B cell (primary cell): ENCODE measurements at regions not wholly inside any gene's neighbourhood (a gene's known extent, or its start where the extent isn't known, plus 50 kb on each side); places are given as distances from the start of the nearest gene placed in this dataset.
"Not testable (repeated sequence)": the region's sequence is repeated elsewhere in the genome, so short reads cannot be mapped to it uniquely, and the experiment has no call there.

Source experiments
- ATAC-seq: fragments of 200-7000 bp; cut with Tn5 transposase; one replicate; pipeline ENCODE4 v1.10.0; 2021; ENCODE audit warnings: low read depth, mild to moderate bottlenecking, moderate number of reproducible peaks, moderate library complexity
- CTCF ChIA-PET: fragments of 350-600 bp; sonication (Branson Sonifier 250); formaldehyde crosslinking; loops from one replicate; lab custom pipeline; 2021; ENCODE audit warnings: antibody characterized with exemption, inconsistent platforms; lab: Charles Lee
- POLR2A ChIA-PET: fragments of 350-600 bp; sonication (Branson Sonifier 250); formaldehyde crosslinking; loops from one replicate; lab custom pipeline; 2021; ENCODE audit warnings: antibody characterized with exemption; lab: Charles Lee
- DNase-seq: peaks from one replicate; pipeline ENCODE4 v3.0.0; 2013
- H2AFZ ChIP-seq: 2 replicates; pipeline ENCODE4 v1.6.1; 2012; ENCODE audit warnings: mild to moderate bottlenecking, low read depth, low read length; ENCODE audit not compliant: insufficient read depth, poor library complexity, severe bottlenecking
- H3K27ac ChIP-seq, 2 donors: 1 replicate in 1 of 2; 2 replicates in 1 of 2; pipeline ENCODE4 v1.5.1; 2012 to 2013; ENCODE audit warnings: low read length in 2 of 2, mild to moderate bottlenecking in 2 of 2, moderate library complexity in 1 of 2
- H3K27me3 ChIP-seq, 4 experiments: fragments of 200-600 bp in 1 of 4; sonication (generic) in 1 of 4; replicated peaks in 1 of 4; 1 replicate in 2 of 4; 2 replicates in 2 of 4; pipeline versions ENCODE4 v1.6.1 to v1.7.0; 2013 to 2016; ENCODE audit warnings: low read length in 3 of 4, mild to moderate bottlenecking in 2 of 4, mixed read lengths in 1 of 4, moderate library complexity in 1 of 4; ENCODE audit not compliant: insufficient read depth in 4 of 4, control insufficient read depth in 3 of 4; ENCODE audit errors: control extremely low read depth in 1 of 4
- H3K36me3 ChIP-seq, 2 experiments: replicated peaks in 1 of 2; 1 replicate in 1 of 2; 2 replicates in 1 of 2; pipeline versions ENCODE4 v1.6.1 to v1.7.1; 2013; ENCODE audit warnings: low read length in 1 of 2; ENCODE audit not compliant: insufficient read depth in 2 of 2, control insufficient read depth in 1 of 2; ENCODE audit errors: control extremely low read depth in 1 of 2, extremely low read depth in 1 of 2
- H3K4me1 ChIP-seq, 2 donors: fragments of 200-600 bp in 1 of 2; sonication (generic) in 1 of 2; 1 replicate in 1 of 2; 2 replicates in 1 of 2; pipeline versions ENCODE4 v1.5.1 to v1.6.1; 2013 to 2017; ENCODE audit warnings: low read length in 2 of 2; ENCODE audit not compliant: control insufficient read depth in 2 of 2, insufficient read depth in 2 of 2
- H3K4me2 ChIP-seq: replicated peaks from 2 replicates; pipeline ENCODE3; 2012; ENCODE audit warnings: mild to moderate bottlenecking, low read depth, low read length; ENCODE audit not compliant: poor library complexity, severe bottlenecking
- H3K4me3 ChIP-seq, 5 experiments: fragments of 200-600 bp in 1 of 5; sonication (generic) in 1 of 5; 1 replicate in 3 of 5; 2 replicates in 2 of 5; pipeline versions ENCODE4 v1.5.1 to v1.7.0; 2011 to 2016; ENCODE audit warnings: low read length in 4 of 5, mild to moderate bottlenecking in 4 of 5, low read depth in 2 of 5, control low read depth in 1 of 5, moderate library complexity in 1 of 5; ENCODE audit not compliant: insufficient read depth in 1 of 5; ENCODE audit errors: control extremely low read depth in 1 of 5, extremely low read depth in 1 of 5
- H3K79me2 ChIP-seq: fragments of 200-600 bp; sonication (generic); one replicate; pipeline ENCODE4 v1.6.0; 2016; ENCODE audit warnings: low read length; ENCODE audit not compliant: control insufficient read depth, insufficient read depth
- H3K9ac ChIP-seq: fragments of 200-600 bp; sonication (generic); 2 replicates; pipeline ENCODE4 v1.6.1; 2017; ENCODE audit warnings: mild to moderate bottlenecking, low read length, moderate library complexity
- H3K9me3 ChIP-seq, 3 donors: one replicate each; pipeline versions ENCODE4 v1.6.1 to v1.7.1; 2013; ENCODE audit warnings: low read length in 2 of 3; ENCODE audit not compliant: control insufficient read depth in 2 of 3, insufficient read depth in 1 of 3; ENCODE audit errors: control extremely low read depth in 1 of 3
- H4K20me1 ChIP-seq: 2 replicates; pipeline ENCODE4 v1.6.0; 2012; ENCODE audit warnings: mild to moderate bottlenecking, low read length; ENCODE audit not compliant: insufficient read depth, control insufficient read depth, poor library complexity, severe bottlenecking
- H3K27ac Mint-ChIP-seq: one replicate; pipeline ENCODE4 v1.8.0; 2021; ENCODE audit warnings: mixed read lengths
- H3K27me3 Mint-ChIP-seq: one replicate; pipeline ENCODE4 v1.8.0; 2021; ENCODE audit warnings: mixed read lengths
- H3K4me1 Mint-ChIP-seq: one replicate; pipeline ENCODE4 v1.8.0; 2021; ENCODE audit warnings: mixed read lengths
- H3K4me3 Mint-ChIP-seq: one replicate; pipeline ENCODE4 v1.8.0; 2021; ENCODE audit warnings: mixed read lengths
- H3K9me3 Mint-ChIP-seq: one replicate; pipeline ENCODE4 v1.8.0; 2022; ENCODE audit warnings: mixed read lengths; ENCODE audit not compliant: insufficient read depth
- CTCF ChIP-seq: fragments of 200-600 bp; IDR thresholded peaks from one replicate; pipeline ENCODE4 v1.8.0; 2022; ENCODE audit warnings: antibody characterized with exemption, mild to moderate bottlenecking
- EZH2 ChIP-seq: IDR thresholded peaks from 2 replicates; pipeline ENCODE4 v1.6.1; 2012; ENCODE audit warnings: borderline replicate concordance, low read depth, mild to moderate bottlenecking, moderate library complexity, low read length; ENCODE audit not compliant: insufficient read depth, poor library complexity, severe bottlenecking
- WGBS: methylation state at CpG from one replicate; pipeline ENCODE4 v1.1.5; 2013; ENCODE audit warnings: missing lambda C conversion rate; ENCODE audit not compliant: insufficient coverage; 5-methylcytosine and 5-hydroxymethylcytosine counted together
- intact Hi-C: fragments of 100-400 bp; cut with micrococcal nuclease; formaldehyde crosslinking; loops from one replicate; pipeline ENCODE4 v1.10.0; 2022

- H3K36me3 ChIP-seq, intact Hi-C loops, ATAC-seq, H3K9ac ChIP-seq, H3K79me2 ChIP-seq, H3K27me3 Mint-ChIP-seq, H3K4me3 ChIP-seq, H3K27ac ChIP-seq, DNase-seq, H3K4me3 Mint-ChIP-seq, H3K9me3 Mint-ChIP-seq, H3K9me3 ChIP-seq, H3K4me1 Mint-ChIP-seq, H3K4me1 ChIP-seq, CTCF ChIA-PET, H3K27ac Mint-ChIP-seq, H3K27me3 ChIP-seq, H2AFZ ChIP-seq, H3K4me2 ChIP-seq, H4K20me1 ChIP-seq, POLR2A ChIA-PET: not testable (repeated sequence)
- 100% methylated on average over 1 of the region's 2 CpGs for WGBS
Observed at GRCh38 chr10:46154683-46155082, 108.6 kb upstream of the MSMB start.

DNA sequence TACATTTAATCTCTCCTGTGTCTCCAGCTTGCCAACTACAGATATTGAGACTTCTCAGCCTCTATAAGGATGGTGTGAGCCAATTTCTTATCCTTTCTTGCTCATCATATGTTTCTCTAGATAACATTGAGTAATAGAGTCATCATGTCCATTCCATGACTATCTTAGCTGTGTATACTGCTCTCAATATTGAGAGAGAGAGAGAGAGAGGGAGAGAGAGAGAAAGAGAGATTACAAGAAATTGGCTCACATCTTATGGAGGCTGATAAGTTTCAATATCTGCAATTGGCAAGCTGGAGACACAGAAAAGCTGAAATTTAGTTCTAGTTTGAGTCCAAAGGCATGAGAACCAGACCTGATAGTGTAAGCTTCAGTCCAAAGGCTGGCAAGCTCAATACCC is 110.8 kb upstream of the MSMB start:
- POLR2A ChIA-PET: not testable (repeated sequence)

DNA sequence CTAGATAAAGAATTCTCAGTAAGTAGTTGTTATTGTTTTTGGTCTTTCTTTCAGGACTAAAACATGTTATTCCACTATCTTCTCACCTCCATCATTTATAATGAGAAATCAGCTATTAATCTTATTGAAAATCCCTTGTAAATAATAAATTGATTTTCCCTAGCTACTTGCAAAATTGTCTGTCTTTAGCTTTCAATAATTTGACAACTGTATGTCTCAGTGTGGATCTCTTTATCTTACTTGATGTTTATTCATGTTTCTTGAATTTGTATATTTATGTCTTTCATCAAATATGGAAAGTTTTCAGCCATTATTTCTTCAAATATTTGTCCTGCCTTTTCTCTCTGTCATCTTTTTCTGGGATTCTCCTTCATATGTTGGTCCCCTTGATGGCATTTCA is 117.1 kb upstream of the ANTXRL start:
- Histone ChIP-seq H3K4me3 (no peak overlapping the region), H3K9ac (no peak overlapping the region), H3K36me3 (no peaks in the 10 kb centered on the region), H4K20me1 (no peaks in the 10 kb centered on the region), H3K79me2 (no peaks in the 10 kb centered on the region), H3K4me2 (no peak overlapping the region), H3K27me3 (no peaks in the 10 kb centered on the region), H3K9me3 (peaks cover 0 to 7% (median 6%) of the 10 kb centered on the region in 3 donors), H3K4me1 (no peaks in the 10 kb centered on the region), H3K27ac (no peak overlapping the region), H2AFZ (no peak overlapping the region)
- ATAC-seq (no peak), DNase-seq (no peak)
- peaks cover 20% of the 10 kb centered on the region for H3K27me3 Mint-ChIP-seq
- ChIA-PET CTCF (no interaction called here), POLR2A (interaction anchor here (0.6 kb wide), 1 partner anchor 22 kb away, joined by 3 read pairs; no protein-coding TSS in a partner anchor)
- peaks cover 3% of the 10 kb centered on the region for H3K9me3 Mint-ChIP-seq
- intact Hi-C loops: no loop called here
- no peak overlapping the region for H3K27ac Mint-ChIP-seq
- no peak overlapping the region for H3K4me3 Mint-ChIP-seq
- no peak for TF ChIP-seq CTCF
- no peak for TF ChIP-seq EZH2
- no peaks in the 10 kb centered on the region for H3K4me1 Mint-ChIP-seq

More for the DNA sequence above, 110.8 kb upstream of the MSMB start:
- H3K27me3 ChIP-seq, H3K27ac ChIP-seq, DNase-seq, H3K9me3 Mint-ChIP-seq, H3K4me1 ChIP-seq, H2AFZ ChIP-seq, H3K27me3 Mint-ChIP-seq, H3K36me3 ChIP-seq, intact Hi-C loops, H3K4me2 ChIP-seq, H3K9me3 ChIP-seq, H3K4me3 Mint-ChIP-seq, ATAC-seq, H3K9ac ChIP-seq, CTCF ChIA-PET, H3K79me2 ChIP-seq, H3K4me1 Mint-ChIP-seq, H3K4me3 ChIP-seq, H4K20me1 ChIP-seq, H3K27ac Mint-ChIP-seq: not testable (repeated sequence)
